ENCODE measurements at regions not wholly inside any gene's neighbourhood (a gene's known extent, or its start where the extent isn't known, plus 50 kb on each side); places are given as distances from the start of the nearest gene placed in this dataset.

- Mint-ChIP-seq H3K4me3 (no peak overlapping the region), H3K4me1 (ENCODE audit: low read depth) (no peaks in the 10 kb centered on the region), H3K9me3 (no peaks in the 10 kb centered on the region), H3K27ac (no peak overlapping the region), H3K36me3 (ENCODE audit: low read depth) (no peaks in the 10 kb centered on the region), H3K27me3 (no peaks in the 10 kb centered on the region)
- TF ChIP-seq CTCF (IDR thresholded peaks at IDR 0.05) = no peak
- ATAC-seq (no peak), DNase-seq (no peak)
- ChIA-PET POLR2A (no interaction called here), CTCF (interaction anchor here (1.1 kb wide), 1 partner anchor 15 kb away, joined by 3 read pairs; no protein-coding TSS in a partner anchor)
- intact Hi-C loops (cut with micrococcal nuclease) = no loop called here
Measured at GRCh38 chr20:60143261-60143842, 185.1 kb downstream of the CDH26 start.

DNA sequence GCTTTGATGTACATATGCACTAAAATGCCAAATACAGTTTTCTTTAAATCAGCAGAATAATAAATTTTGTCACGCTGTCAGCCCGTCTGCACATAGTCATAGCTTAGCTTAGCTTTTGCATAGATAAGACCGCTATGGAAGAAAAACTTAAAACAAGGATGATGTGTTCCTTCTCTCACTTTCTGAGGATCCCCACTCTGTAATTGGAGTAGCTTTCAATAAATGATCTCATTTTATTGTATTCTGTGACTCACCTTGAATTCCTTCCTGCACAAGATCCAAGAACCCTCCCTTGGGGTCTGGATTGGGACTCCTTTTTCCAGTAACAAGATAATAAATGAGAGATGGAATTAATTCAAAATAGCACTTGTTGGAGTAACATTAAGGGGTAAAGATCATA is 186.2 kb downstream of the CDH26 start:
- Mint-ChIP-seq H3K9me3 (no peaks in the 10 kb centered on the region), H3K36me3 (ENCODE audit: low read depth) (no peaks in the 10 kb centered on the region), H3K4me1 (ENCODE audit: low read depth) (no peaks in the 10 kb centered on the region), H3K27ac (no peak overlapping the region), H3K27me3 (no peaks in the 10 kb centered on the region), H3K4me3 (no peak overlapping the region)
- CTCF ChIA-PET = no interaction called here
- intact Hi-C loops (cut with micrococcal nuclease) = no loop called here
- no peak for ATAC-seq
- no peak for TF ChIP-seq CTCF (IDR thresholded peaks at IDR 0.05)
- DNase-seq = no peak
- POLR2A ChIA-PET = no interaction called here

GRCh38 chr20:60144974-60145527 is 186.8 kb downstream of the CDH26 start:
- H3K4me1 Mint-ChIP-seq (ENCODE audit: low read depth) = no peaks in the 10 kb centered on the region
- intact Hi-C loops (cut with micrococcal nuclease) = no loop called here
- DNase-seq (no peak), ATAC-seq (no peak)
- no peak overlapping the region for H3K27ac Mint-ChIP-seq
- no peak for TF ChIP-seq CTCF (IDR thresholded peaks at IDR 0.05)
- H3K36me3 Mint-ChIP-seq (ENCODE audit: low read depth) = no peaks in the 10 kb centered on the region
- ChIA-PET POLR2A (no interaction called here), CTCF (no interaction called here)
- no peak overlapping the region for H3K4me3 Mint-ChIP-seq
- no peaks in the 10 kb centered on the region for H3K9me3 Mint-ChIP-seq
- no peaks in the 10 kb centered on the region for H3K27me3 Mint-ChIP-seq

DNA sequence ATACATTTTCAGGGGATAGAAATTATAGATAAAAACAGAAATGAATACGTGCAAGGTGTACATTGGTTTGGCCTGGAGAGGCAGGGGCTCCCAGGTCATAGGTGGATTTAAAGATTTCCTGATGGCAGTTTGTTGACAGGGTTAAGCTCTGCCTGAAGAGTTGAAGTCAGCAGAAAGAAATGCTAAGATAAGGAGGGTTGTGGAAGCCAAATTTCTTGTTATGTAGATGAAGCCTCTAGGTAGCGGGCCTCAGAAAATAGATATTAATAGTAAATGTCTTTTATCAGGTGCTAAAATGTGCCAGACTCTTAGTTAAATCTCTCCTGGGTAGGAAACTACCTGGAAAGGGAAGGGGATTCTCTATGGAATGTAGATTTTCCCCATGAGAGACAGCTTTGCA is 188.8 kb downstream of the CDH26 start:
- intact Hi-C loops (cut with micrococcal nuclease) = no loop called here
- POLR2A ChIA-PET = no interaction called here
- H3K27me3 Mint-ChIP-seq = no peaks in the 10 kb centered on the region
- H3K4me3 Mint-ChIP-seq = no peak overlapping the region
- DNase-seq (no peak), ATAC-seq (no peak)
- TF ChIP-seq CTCF (IDR thresholded peaks at IDR 0.05) = no peak
- H3K4me1 Mint-ChIP-seq (ENCODE audit: low read depth) = no peaks in the 10 kb centered on the region
- H3K9me3 Mint-ChIP-seq = no peaks in the 10 kb centered on the region
- H3K27ac Mint-ChIP-seq = no peak overlapping the region
- CTCF ChIA-PET = no interaction called here
- H3K36me3 Mint-ChIP-seq (ENCODE audit: low read depth) = no peaks in the 10 kb centered on the region

GRCh38 chr20:60148885-60149284 is 190.7 kb downstream of the CDH26 start:
- intact Hi-C loops (cut with micrococcal nuclease) = no loop called here
- DNase-seq = no peak
- ATAC-seq = no peak
- Mint-ChIP-seq H3K4me3 (no peak overlapping the region), H3K36me3 (ENCODE audit: low read depth) (no peaks in the 10 kb centered on the region), H3K27me3 (no peaks in the 10 kb centered on the region), H3K4me1 (ENCODE audit: low read depth) (no peaks in the 10 kb centered on the region), H3K27ac (no peak overlapping the region), H3K9me3 (no peaks in the 10 kb centered on the region)
- ChIA-PET POLR2A (no interaction called here), CTCF (no interaction called here)
- TF ChIP-seq CTCF (IDR thresholded peaks at IDR 0.05) = no peak

Data from activated CD8-positive, alpha-beta T cell treated with anti-CD3 and anti-CD28 coated beads for 36 hours (primary cell).